GM21723 (cell line): ENCODE measurements at regions not wholly inside any gene's neighbourhood (a gene's known extent, or its start where the extent isn't known, plus 50 kb on each side); places are given as distances from the start of the nearest gene placed in this dataset.
"Not testable (repeated sequence)": the region's sequence is repeated elsewhere in the genome, so short reads cannot be mapped to it uniquely, and the experiment has no call there.

Experiments
- ATAC-seq: cut with Tn5 transposase; IDR thresholded peaks from one replicate; pipeline ENCODE4 v1.9.1; 2021; ENCODE audit warnings: mild to moderate bottlenecking, moderate library complexity; ENCODE audit not compliant: unreplicated experiment

GRCh38 chr12:92436856-92437255, 265.9 kb upstream of the PLEKHG7 start:
- no peak for ATAC-seq

- ATAC-seq = no peak
Measured at GRCh38 chr12:92434607-92435025, 268.2 kb upstream of the PLEKHG7 start.

- ATAC-seq = peak; percentile 66
Measured at GRCh38 chr12:92432724-92433441, 269.9 kb upstream of the PLEKHG7 start.

GRCh38 chr12:92431146-92431545, 271.6 kb upstream of the PLEKHG7 start:
- ATAC-seq = peak; percentile 61

GRCh38 chr12:92426332-92426731, 276.5 kb upstream of the PLEKHG7 start:
- no peak for ATAC-seq

GRCh38 chr12:92425165-92425564, 277.6 kb upstream of the PLEKHG7 start:
- ATAC-seq = no peak

GRCh38 chr12:92424338-92424737, 278.5 kb upstream of the PLEKHG7 start:
- ATAC-seq = no peak

- no peak for ATAC-seq
Measured at GRCh38 chr12:92421701-92422100, 276.1 kb upstream of the BTG1 start.

- ATAC-seq = peak; percentile 62
Measured at GRCh38 chr12:92421042-92421441, 275.4 kb upstream of the BTG1 start.

- no peak for ATAC-seq
Measured at GRCh38 chr12:92419201-92419600, 273.6 kb upstream of the BTG1 start.

- ATAC-seq = no peak
Measured at GRCh38 chr12:92418381-92418780, 272.7 kb upstream of the BTG1 start.

GRCh38 chr12:92417373-92417772, 271.7 kb upstream of the BTG1 start:
- no peak for ATAC-seq

GRCh38 chr12:92416385-92416812, 270.8 kb upstream of the BTG1 start:
- ATAC-seq = no peak

GRCh38 chr12:92414170-92415070, 268.8 kb upstream of the BTG1 start:
- ATAC-seq = no peak

- ATAC-seq = no peak
Measured at GRCh38 chr12:92413286-92413685, 267.6 kb upstream of the BTG1 start.

- ATAC-seq = no peak
Measured at GRCh38 chr12:92412856-92413255, 267.2 kb upstream of the BTG1 start.

GRCh38 chr12:92411687-92412086, 266.0 kb upstream of the BTG1 start:
- no peak for ATAC-seq

- ATAC-seq = no peak
Measured at GRCh38 chr12:92408072-92408900, 262.6 kb upstream of the BTG1 start.

GRCh38 chr12:92406404-92407070, 260.9 kb upstream of the BTG1 start:
- not testable (repeated sequence) for ATAC-seq

GRCh38 chr12:92405801-92406251, 260.2 kb upstream of the BTG1 start:
- not testable (repeated sequence) for ATAC-seq
